ENCODE measurements at regions not wholly inside any gene's neighbourhood (a gene's known extent, or its start where the extent isn't known, plus 50 kb on each side); places are given as distances from the start of the nearest gene placed in this dataset.

DNA sequence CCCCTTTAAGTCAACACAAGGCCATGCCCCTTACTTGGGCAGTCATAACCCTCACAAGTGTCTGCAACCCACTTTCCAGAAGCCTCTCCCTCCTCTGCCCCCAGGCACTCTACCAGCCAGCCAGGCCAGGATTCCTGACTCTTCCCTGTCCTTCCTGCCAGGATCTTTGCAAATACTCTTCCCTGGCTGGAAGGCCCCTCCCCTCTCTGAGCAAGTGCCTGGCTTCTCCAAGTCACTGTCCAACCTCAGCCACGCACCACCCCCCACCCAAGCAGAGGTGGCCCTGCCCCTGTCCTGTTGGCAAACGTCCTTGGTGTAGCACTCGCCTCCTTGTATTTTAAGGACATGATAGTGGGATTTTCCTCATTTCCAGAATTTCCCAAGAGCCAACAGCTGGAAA, 54.7 kb upstream of the USP3 start:
- WGBS, 2 donors: 48 to 70% methylated on average over 3 of the region's 3 CpGs
- no peaks in the 10 kb centered on the region for H3K9me3 ChIP-seq
- no peak overlapping the region for H3K4me3 ChIP-seq
- no peaks in the 10 kb centered on the region for H3K27me3 ChIP-seq
- H3K4me1 ChIP-seq: peaks cover 0 to 6% (median 0%) of the 10 kb centered on the region in 4 donors
- ATAC-seq (ENCODE audit: low FRiP score in 2 of 2) (peak in 1 of 2 donors; percentile 29), DNase-seq (no peak)
- H3K27ac ChIP-seq: peak overlapping the region in 1 of 4 donors; percentile 80
- no peaks in the 10 kb centered on the region for H3K36me3 ChIP-seq
- no peak for TF ChIP-seq POLR2A (IDR thresholded peaks at IDR 0.05)
- TF ChIP-seq, protein P1, sequence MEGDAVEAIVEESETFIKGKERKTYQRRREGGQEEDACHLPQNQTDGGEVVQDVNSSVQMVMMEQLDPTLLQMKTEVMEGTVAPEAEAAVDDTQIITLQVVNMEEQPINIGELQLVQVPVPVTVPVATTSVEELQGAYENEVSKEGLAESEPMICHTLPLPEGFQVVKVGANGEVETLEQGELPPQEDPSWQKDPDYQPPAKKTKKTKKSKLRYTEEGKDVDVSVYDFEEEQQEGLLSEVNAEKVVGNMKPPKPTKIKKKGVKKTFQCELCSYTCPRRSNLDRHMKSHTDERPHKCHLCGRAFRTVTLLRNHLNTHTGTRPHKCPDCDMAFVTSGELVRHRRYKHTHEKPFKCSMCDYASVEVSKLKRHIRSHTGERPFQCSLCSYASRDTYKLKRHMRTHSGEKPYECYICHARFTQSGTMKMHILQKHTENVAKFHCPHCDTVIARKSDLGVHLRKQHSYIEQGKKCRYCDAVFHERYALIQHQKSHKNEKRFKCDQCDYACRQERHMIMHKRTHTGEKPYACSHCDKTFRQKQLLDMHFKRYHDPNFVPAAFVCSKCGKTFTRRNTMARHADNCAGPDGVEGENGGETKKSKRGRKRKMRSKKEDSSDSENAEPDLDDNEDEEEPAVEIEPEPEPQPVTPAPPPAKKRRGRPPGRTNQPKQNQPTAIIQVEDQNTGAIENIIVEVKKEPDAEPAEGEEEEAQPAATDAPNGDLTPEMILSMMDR (IDR thresholded peaks at IDR 0.05): no peak
- no peak for TF ChIP-seq EP300 (IDR thresholded peaks at IDR 0.05)
- TF ChIP-seq POLR2AphosphoS5 (IDR thresholded peaks at IDR 0.05): no peak

DNA sequence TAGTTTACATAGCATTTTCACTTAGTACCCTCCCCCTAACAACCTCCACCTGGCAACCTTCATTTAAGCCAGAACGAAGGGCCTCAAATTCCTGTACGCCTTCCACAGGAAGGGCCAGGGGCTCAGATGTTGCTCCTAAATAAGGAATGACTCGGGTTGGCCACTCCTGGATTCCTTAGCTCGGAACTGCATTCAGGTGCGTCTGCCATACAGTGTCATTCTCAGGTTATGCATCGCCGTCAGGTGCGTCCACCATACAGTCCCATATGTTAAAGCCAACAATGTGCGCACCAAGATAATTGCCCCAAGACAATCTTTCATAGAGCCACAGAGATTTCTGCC, 53.5 kb upstream of the USP3 start:
- DNase-seq (no peak), ATAC-seq (ENCODE audit: low FRiP score in 2 of 2) (no peak)
- Histone ChIP-seq H3K4me3 (no peak overlapping the region), H3K9me3 (no peaks in the 10 kb centered on the region), H3K27me3 (no peaks in the 10 kb centered on the region), H3K27ac (no peak overlapping the region), H3K4me1 (peaks cover 0 to 6% (median 0%) of the 10 kb centered on the region in 4 donors), H3K36me3 (no peaks in the 10 kb centered on the region)
- 86 to 94% methylated on average over 6 to 9 of the region's 9 CpGs for WGBS, 2 donors
- TF ChIP-seq POLR2A (IDR thresholded peaks at IDR 0.05) (no peak), POLR2AphosphoS5 (IDR thresholded peaks at IDR 0.05) (no peak)

DNA sequence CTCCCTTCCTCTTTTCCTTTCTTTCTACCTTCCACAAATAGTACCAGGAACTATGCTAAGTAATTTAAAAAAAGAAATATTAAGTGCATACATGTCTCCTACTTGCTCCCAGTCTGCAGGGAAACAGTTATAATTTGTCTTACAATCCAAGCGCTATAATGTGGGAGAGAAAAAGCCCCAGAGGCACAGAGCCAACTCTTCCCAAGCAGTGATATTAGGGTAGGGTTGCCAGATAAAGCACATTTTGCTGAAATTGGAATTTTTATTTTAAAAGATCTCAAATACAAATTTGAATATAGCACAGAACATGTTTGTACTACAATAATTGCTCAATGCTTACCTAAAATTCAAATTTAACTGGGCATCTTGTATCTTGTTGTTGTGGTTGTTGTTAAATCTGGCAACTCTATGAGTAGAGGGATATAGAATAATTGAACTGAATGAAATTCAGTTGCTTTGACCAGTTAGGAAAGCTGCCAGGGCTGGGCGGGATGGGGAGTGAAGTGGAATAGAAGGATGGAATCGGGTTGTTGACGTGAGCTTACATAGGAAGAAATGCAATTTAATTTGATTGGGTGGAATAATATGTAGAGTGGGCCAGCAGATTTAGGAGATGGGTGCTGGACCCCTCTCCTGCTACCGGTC, 52.6 kb upstream of the USP3 start:
- WGBS, 2 donors: 94 to 96% methylated on average over 5 of the region's 5 CpGs
- Histone ChIP-seq H3K27me3 (no peaks in the 10 kb centered on the region), H3K36me3 (no peaks in the 10 kb centered on the region), H3K4me1 (peaks cover 0 to 6% (median 0%) of the 10 kb centered on the region in 4 donors), H3K4me3 (no peak overlapping the region), H3K27ac (no peak overlapping the region), H3K9me3 (no peaks in the 10 kb centered on the region)
- ATAC-seq (ENCODE audit: low FRiP score in 2 of 2): no peak
- TF ChIP-seq POLR2A (IDR thresholded peaks at IDR 0.05) (no peak), POLR2AphosphoS5 (IDR thresholded peaks at IDR 0.05) (no peak), EP300 (IDR thresholded peaks at IDR 0.05) (no peak)
- TF ChIP-seq, protein P1 (IDR thresholded peaks at IDR 0.05): no peak
- no peak for DNase-seq

DNA sequence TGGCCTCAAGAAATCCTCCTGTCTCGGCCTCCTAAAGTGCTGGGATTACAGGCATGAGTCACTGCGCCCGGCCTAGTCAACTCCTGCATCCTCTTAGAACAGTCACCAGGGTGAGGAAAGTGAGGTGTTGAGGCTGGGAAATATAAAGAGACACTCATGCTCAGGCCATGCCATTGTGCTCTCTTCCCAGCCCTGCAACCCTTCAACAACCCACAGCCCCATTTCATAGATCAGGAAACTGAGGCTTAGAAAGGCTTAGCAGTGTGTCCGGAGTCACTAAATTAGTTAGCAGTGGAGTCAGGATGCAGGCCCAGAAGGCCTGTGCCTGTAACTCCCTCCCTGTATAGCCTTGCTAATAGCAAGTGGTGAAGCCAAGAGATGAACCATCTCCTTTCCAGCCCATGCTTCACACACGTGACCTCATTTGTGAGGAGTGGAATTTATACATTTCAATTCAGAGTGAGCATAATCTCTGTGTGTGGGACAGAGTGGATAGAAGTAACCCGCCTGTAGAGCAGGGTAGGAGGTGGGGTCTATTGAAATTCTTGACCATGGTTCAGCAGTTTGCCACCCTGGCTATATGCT, 51.7 kb upstream of the USP3 start:
- Histone ChIP-seq H3K4me3 (no peak overlapping the region), H3K9me3 (no peaks in the 10 kb centered on the region), H3K36me3 (no peaks in the 10 kb centered on the region), H3K4me1 (peaks cover 0 to 6% (median 4%) of the 10 kb centered on the region in 4 donors), H3K27ac (no peak overlapping the region), H3K27me3 (no peaks in the 10 kb centered on the region)
- WGBS, 2 donors: 86 to 93% methylated on average over 6 of the region's 6 CpGs
- no peak for DNase-seq
- TF ChIP-seq POLR2A (IDR thresholded peaks at IDR 0.05) (no peak), POLR2AphosphoS5 (IDR thresholded peaks at IDR 0.05) (no peak), EP300 (IDR thresholded peaks at IDR 0.05) (no peak)
- TF ChIP-seq, protein P1 (IDR thresholded peaks at IDR 0.05): no peak
- ATAC-seq (ENCODE audit: low FRiP score in 2 of 2): no peak

DNA sequence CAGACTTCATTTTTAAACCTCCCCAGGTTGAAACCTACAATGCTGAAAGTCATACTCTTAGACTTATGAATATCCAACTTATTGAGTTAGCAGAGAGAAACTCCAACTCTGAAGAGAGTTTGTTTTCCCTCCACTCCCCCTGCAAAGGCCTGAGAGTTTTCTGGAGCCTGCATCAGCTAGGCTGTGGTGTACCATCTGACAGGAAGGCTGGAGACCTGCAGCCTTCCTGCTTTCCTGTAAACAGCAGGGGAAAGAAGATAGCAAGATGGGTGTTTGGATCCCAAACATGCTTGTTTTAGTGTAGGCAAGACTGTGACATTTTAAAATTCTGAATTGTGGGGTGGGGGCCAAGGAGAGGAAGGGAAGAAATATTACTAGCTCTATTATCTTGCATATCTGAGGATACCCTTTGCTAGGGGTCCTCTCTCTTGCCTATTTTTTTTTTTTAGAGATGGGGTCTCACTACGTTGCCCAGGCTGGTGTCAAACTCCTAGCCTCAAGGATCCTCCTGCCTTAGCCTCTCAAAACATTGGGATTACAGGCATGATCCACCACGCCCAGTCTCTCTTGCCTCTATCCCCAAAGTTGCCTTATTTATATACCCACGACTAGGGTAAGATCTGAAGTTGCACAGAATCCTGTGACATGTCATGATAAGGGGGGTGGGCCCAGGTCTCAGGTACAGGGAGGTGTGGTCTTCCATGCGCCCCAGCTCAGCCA, 51.0 kb upstream of the USP3 start:
- Histone ChIP-seq H3K4me1 (peaks cover 0 to 6% (median 4%) of the 10 kb centered on the region in 4 donors), H3K27me3 (no peaks in the 10 kb centered on the region), H3K27ac (no peak overlapping the region), H3K9me3 (no peaks in the 10 kb centered on the region), H3K36me3 (no peaks in the 10 kb centered on the region), H3K4me3 (no peak overlapping the region)
- DNase-seq (no peak), ATAC-seq (ENCODE audit: low FRiP score in 2 of 2) (no peak)
- WGBS, 2 donors: 81% methylated on average over 4 of the region's 4 CpGs
- no peak for TF ChIP-seq POLR2AphosphoS5 (IDR thresholded peaks at IDR 0.05)
- no peak for TF ChIP-seq EP300 (IDR thresholded peaks at IDR 0.05)
- no peak for TF ChIP-seq POLR2A (IDR thresholded peaks at IDR 0.05)
- TF ChIP-seq, protein P1 (IDR thresholded peaks at IDR 0.05): no peak
